ENCODE measurements at regions not wholly inside any gene's neighbourhood (a gene's known extent, or its start where the extent isn't known, plus 50 kb on each side); places are given as distances from the start of the nearest gene placed in this dataset.

GRCh38 chr1:104435255-104435654, 685.6 kb downstream of the AMY1C start:
- Mint-ChIP-seq H3K9me3 (no peaks in the 10 kb centered on the region), H3K27me3 (ENCODE audit: insufficient read depth, low read depth) (no peaks in the 10 kb centered on the region), H3K36me3 (no peaks in the 10 kb centered on the region), H3K27ac (no peak overlapping the region), H3K4me1 (no peaks in the 10 kb centered on the region), H3K4me3 (no peak overlapping the region)
- no peak overlapping the region for H3K4me3 ChIP-seq
- no peak overlapping the region for H3K27ac ChIP-seq
- no peaks in the 10 kb centered on the region for H3K36me3 ChIP-seq
- H3K4me1 ChIP-seq = no peaks in the 10 kb centered on the region
- no peaks in the 10 kb centered on the region for H3K27me3 ChIP-seq
- TF ChIP-seq EZH2phosphoT487 (IDR thresholded peaks at IDR 0.05) (no peak), EZH2 (IDR thresholded peaks at IDR 0.05) (no peak), CTCF (IDR thresholded peaks at IDR 0.05) (no peak)
- DNase-seq (ENCODE audit: low spot score) = no peak
- H3K4me2 ChIP-seq = no peak overlapping the region
- H3K9me3 ChIP-seq (ENCODE audit: low read depth) = no peaks in the 10 kb centered on the region
- H2AFZ ChIP-seq (replicated peaks) = no peak overlapping the region
- H3K9ac ChIP-seq = no peak overlapping the region
- H4K20me1 ChIP-seq (ENCODE audit: low read depth) = no peaks in the 10 kb centered on the region
- no peaks in the 10 kb centered on the region for H3F3A ChIP-seq (ENCODE audit: low read depth)
- no peaks in the 10 kb centered on the region for H3K79me2 ChIP-seq (ENCODE audit: low read depth)

GRCh38 chr1:104440011-104440410, 690.3 kb downstream of the AMY1C start:
- H3K79me2 ChIP-seq (ENCODE audit: low read depth) = no peaks in the 10 kb centered on the region
- H3K36me3 ChIP-seq = no peaks in the 10 kb centered on the region
- no peaks in the 10 kb centered on the region for H3F3A ChIP-seq (ENCODE audit: low read depth)
- no peaks in the 10 kb centered on the region for H3K4me1 ChIP-seq
- no peak overlapping the region for H3K4me3 ChIP-seq
- no peak overlapping the region for H3K27ac ChIP-seq
- no peak for DNase-seq (ENCODE audit: low spot score)
- no peaks in the 10 kb centered on the region for H3K4me1 Mint-ChIP-seq
- no peaks in the 10 kb centered on the region for H3K27me3 ChIP-seq
- no peaks in the 10 kb centered on the region for H3K27me3 Mint-ChIP-seq (ENCODE audit: insufficient read depth, low read depth)
- H3K4me3 Mint-ChIP-seq = no peak overlapping the region
- no peaks in the 10 kb centered on the region for H3K9me3 Mint-ChIP-seq
- H3K9me3 ChIP-seq (ENCODE audit: low read depth) = no peaks in the 10 kb centered on the region
- no peak overlapping the region for H3K9ac ChIP-seq
- H3K36me3 Mint-ChIP-seq = no peaks in the 10 kb centered on the region
- H3K4me2 ChIP-seq = no peak overlapping the region
- H3K27ac Mint-ChIP-seq = no peak overlapping the region
- TF ChIP-seq EZH2phosphoT487 (IDR thresholded peaks at IDR 0.05) (no peak), CTCF (IDR thresholded peaks at IDR 0.05) (no peak), EZH2 (IDR thresholded peaks at IDR 0.05) (no peak)
- H4K20me1 ChIP-seq (ENCODE audit: low read depth) = no peaks in the 10 kb centered on the region
- H2AFZ ChIP-seq (replicated peaks) = no peak overlapping the region

GRCh38 chr1:104456724-104457123, 707.0 kb downstream of the AMY1C start:
- H3F3A ChIP-seq (ENCODE audit: low read depth) = no peaks in the 10 kb centered on the region
- no peaks in the 10 kb centered on the region for H3K27me3 ChIP-seq
- TF ChIP-seq CTCF (IDR thresholded peaks at IDR 0.05) = no peak
- no peak for TF ChIP-seq EZH2 (IDR thresholded peaks at IDR 0.05)
- no peak for TF ChIP-seq EZH2phosphoT487 (IDR thresholded peaks at IDR 0.05)
- H4K20me1 ChIP-seq (ENCODE audit: low read depth) = no peaks in the 10 kb centered on the region
- Mint-ChIP-seq H3K9me3 (peaks cover 16% of the 10 kb centered on the region), H3K4me1 (no peaks in the 10 kb centered on the region), H3K4me3 (no peak overlapping the region), H3K27me3 (ENCODE audit: insufficient read depth, low read depth) (peaks cover 7% of the 10 kb centered on the region), H3K36me3 (no peaks in the 10 kb centered on the region), H3K27ac (no peak overlapping the region)
- H3K4me1 ChIP-seq = no peaks in the 10 kb centered on the region
- H3K9ac ChIP-seq = no peak overlapping the region
- no peak overlapping the region for H3K4me3 ChIP-seq
- no peak overlapping the region for H3K27ac ChIP-seq
- H3K36me3 ChIP-seq = no peaks in the 10 kb centered on the region
- H3K9me3 ChIP-seq (ENCODE audit: low read depth) = peaks cover 16% of the 10 kb centered on the region
- no peak overlapping the region for H2AFZ ChIP-seq (replicated peaks)
- no peak overlapping the region for H3K4me2 ChIP-seq
- no peaks in the 10 kb centered on the region for H3K79me2 ChIP-seq (ENCODE audit: low read depth)
- DNase-seq (ENCODE audit: low spot score) = no peak

GRCh38 chr1:104459886-104460285, 710.2 kb downstream of the AMY1C start:
- H3K9me3 Mint-ChIP-seq = peaks cover 18% of the 10 kb centered on the region
- Histone ChIP-seq H4K20me1 (ENCODE audit: low read depth) (no peaks in the 10 kb centered on the region), H3K27me3 (no peaks in the 10 kb centered on the region), H3F3A (ENCODE audit: low read depth) (no peaks in the 10 kb centered on the region), H3K27ac (no peak overlapping the region), H3K9me3 (ENCODE audit: low read depth) (peaks cover 9% of the 10 kb centered on the region), H3K9ac (no peak overlapping the region), H3K79me2 (ENCODE audit: low read depth) (no peaks in the 10 kb centered on the region), H3K36me3 (no peaks in the 10 kb centered on the region), H3K4me1 (no peaks in the 10 kb centered on the region), H2AFZ (replicated peaks) (no peak overlapping the region), H3K4me2 (no peak overlapping the region), H3K4me3 (no peak overlapping the region)
- H3K4me1 Mint-ChIP-seq = no peaks in the 10 kb centered on the region
- no peak for DNase-seq (ENCODE audit: low spot score)
- H3K36me3 Mint-ChIP-seq = no peaks in the 10 kb centered on the region
- no peak overlapping the region for H3K27ac Mint-ChIP-seq
- no peak for TF ChIP-seq EZH2phosphoT487 (IDR thresholded peaks at IDR 0.05)
- no peak for TF ChIP-seq EZH2 (IDR thresholded peaks at IDR 0.05)
- TF ChIP-seq CTCF (IDR thresholded peaks at IDR 0.05) = no peak
- no peak overlapping the region for H3K4me3 Mint-ChIP-seq
- H3K27me3 Mint-ChIP-seq (ENCODE audit: insufficient read depth, low read depth) = peaks cover 6% of the 10 kb centered on the region
